Heart left ventricle (tissue), 13 donors: ENCODE measurements at regions not wholly inside any gene's neighbourhood (a gene's known extent, or its start where the extent isn't known, plus 50 kb on each side); places are given as distances from the start of the nearest gene placed in this dataset.

Source experiments
- CTCF ChIP-seq, 12 donors: fragments of 200-600 bp; sonication (generic) in 4 of 12; IDR thresholded peaks; one replicate each; pipeline versions ENCODE4 v1.5.0 to v1.8.0; 2018 to 2022; ENCODE audit warnings: antibody characterized with exemption in 12 of 12, mild to moderate bottlenecking in 5 of 12
- POLR2A ChIP-seq, 2 donors: fragments of 450-650 bp; IDR thresholded peaks; one replicate each; pipeline ENCODE4 v1.6.1; 2017; ENCODE audit warnings: antibody characterized with exemption in 2 of 2, mild to moderate bottlenecking in 2 of 2, moderate library complexity in 2 of 2
- donor health status: ischemic (EF 13 %, LVEDD 7.1; RV severe dilation, severe dysfunction).
- donor health status: DM: no; HTN: yes; CAD: no.
- donor health status: DM: no; HTN: no; CAD: no.
- donor health status: ischemic (EF 25% LVEDD 6.9; RV normal size, moderate dysfunction).
- donor health status: ischemic (EF 25% LVEDD 5.7; RV mildly dilated, moderate dysfunction).
- donor health status: ischemic (EF 35%, LVEDD 5.7; RV mildly dilated, moderate dysfunction).
- donor health status: nonischemic (EF 11% LVEDD 7.7; RV severe dilation, severe dysfunction).
- donor health status: DM: yes; HTN: yes; CAD: no.
- donor health status: PGD.
- donor health status: ischemic (EF 29% LVEDD 5.4; RV normal size, mild dysfunction).
- donor health status: nonischemic (EF 23%, LVEDD 6.1; RV moderate dilation, normal function).

GRCh38 chr7:136652635-136653370, 215.6 kb upstream of the CHRM2 start:
- TF ChIP-seq CTCF (IDR thresholded peaks at IDR 0.05) (no peak), POLR2A (IDR thresholded peaks at IDR 0.05) (no peak)
